GM10248 (cell line): ENCODE measurements at regions not wholly inside any gene's neighbourhood (a gene's known extent, or its start where the extent isn't known, plus 50 kb on each side); places are given as distances from the start of the nearest gene placed in this dataset.

Experiments used
- CTCF ChIA-PET: fragments of 300-600 bp; sonication (Branson Sonifier 250); formaldehyde crosslinking; extraction: SDS; loops from one replicate; lab custom pipeline; 2021; ENCODE audit warnings: antibody characterized with exemption; lab: Yijun Ruan, JAX
- POLR2A ChIA-PET: fragments of 350-650 bp; sonication (Branson Sonifier 250); formaldehyde crosslinking; extraction: SDS; loops from one replicate; lab custom pipeline; 2020; ENCODE audit warnings: antibody characterized with exemption; lab: Yijun Ruan, JAX
- DNase-seq: peaks from one replicate; pipeline ENCODE4 v3.0.0; 2012; ENCODE audit errors: extremely low spot score
- TF ChIP-seq, protein P1 (sequence below): IDR thresholded peaks from 2 replicates; pipeline ENCODE4 v1.5.1; 2012; ENCODE audit warnings: mild to moderate bottlenecking, low read depth; ENCODE audit errors: extremely low read depth, missing control alignments, control extremely low read depth

DNA sequence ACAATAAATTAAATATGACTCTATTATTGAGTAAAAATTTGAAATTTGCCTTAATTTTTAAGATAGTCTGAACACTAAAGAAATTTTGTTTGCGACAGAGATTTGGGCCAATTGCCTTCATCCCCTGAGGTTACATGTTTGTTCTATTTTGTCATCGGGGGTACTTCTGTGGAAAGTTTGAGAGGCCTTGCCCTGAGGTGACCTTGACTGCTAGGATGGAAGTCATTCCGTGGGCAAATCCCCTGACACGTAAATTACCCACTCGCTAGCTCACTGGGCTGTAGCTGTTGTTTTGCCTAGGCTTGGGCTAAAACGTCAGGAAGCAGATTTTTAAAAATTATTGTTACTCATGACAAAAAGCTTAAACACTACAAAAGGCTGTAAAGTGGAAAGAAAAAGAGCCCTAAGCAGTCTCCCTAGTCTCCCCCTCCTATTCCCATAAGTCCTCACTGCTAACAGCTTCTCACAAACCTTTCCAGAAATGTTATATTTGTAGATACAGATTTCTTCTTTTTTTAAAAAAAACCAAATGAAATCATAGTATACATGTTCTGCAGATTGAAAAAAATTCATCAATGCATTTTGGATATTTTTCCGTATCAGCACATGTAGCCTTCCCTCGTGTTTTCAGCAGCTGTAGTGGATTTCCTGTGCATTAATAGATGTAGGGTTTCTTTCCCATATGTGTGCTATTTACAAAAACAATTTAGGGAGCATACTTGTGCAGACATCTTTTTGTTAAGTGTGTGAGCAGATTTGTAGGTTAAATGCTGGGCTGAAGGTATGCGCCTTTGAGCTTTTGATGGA, 142.7 kb downstream of the MRPS6 start:
- TF ChIP-seq, protein P1, sequence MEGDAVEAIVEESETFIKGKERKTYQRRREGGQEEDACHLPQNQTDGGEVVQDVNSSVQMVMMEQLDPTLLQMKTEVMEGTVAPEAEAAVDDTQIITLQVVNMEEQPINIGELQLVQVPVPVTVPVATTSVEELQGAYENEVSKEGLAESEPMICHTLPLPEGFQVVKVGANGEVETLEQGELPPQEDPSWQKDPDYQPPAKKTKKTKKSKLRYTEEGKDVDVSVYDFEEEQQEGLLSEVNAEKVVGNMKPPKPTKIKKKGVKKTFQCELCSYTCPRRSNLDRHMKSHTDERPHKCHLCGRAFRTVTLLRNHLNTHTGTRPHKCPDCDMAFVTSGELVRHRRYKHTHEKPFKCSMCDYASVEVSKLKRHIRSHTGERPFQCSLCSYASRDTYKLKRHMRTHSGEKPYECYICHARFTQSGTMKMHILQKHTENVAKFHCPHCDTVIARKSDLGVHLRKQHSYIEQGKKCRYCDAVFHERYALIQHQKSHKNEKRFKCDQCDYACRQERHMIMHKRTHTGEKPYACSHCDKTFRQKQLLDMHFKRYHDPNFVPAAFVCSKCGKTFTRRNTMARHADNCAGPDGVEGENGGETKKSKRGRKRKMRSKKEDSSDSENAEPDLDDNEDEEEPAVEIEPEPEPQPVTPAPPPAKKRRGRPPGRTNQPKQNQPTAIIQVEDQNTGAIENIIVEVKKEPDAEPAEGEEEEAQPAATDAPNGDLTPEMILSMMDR = no peak
- no peak for DNase-seq
- POLR2A ChIA-PET = no interaction called here
- CTCF ChIA-PET = no interaction called here

- CTCF ChIA-PET = no interaction called here
- POLR2A ChIA-PET = no interaction called here
- TF ChIP-seq, protein P1 = no peak
Measured at GRCh38 chr21:34216718-34217032, 143.3 kb downstream of the MRPS6 start.

GRCh38 chr21:34217263-34217662, 143.9 kb downstream of the MRPS6 start:
- POLR2A ChIA-PET = no interaction called here
- no peak for DNase-seq
- TF ChIP-seq, protein P1 = no peak
- CTCF ChIA-PET = no interaction called here

More at GRCh38 chr21:34216718-34217032, 143.3 kb downstream of the MRPS6 start:
- no peak for DNase-seq

- DNase-seq = no peak
- POLR2A ChIA-PET = no interaction called here
- CTCF ChIA-PET = interaction anchor here (1.0 to 1.3 kb wide), 2 partner anchors 10 to 295 kb away, joined by 3 to 4 read pairs; no protein-coding TSS in a partner anchor
- TF ChIP-seq, protein P1 = no peak
Measured at GRCh38 chr21:34219334-34220060, 144.3 kb upstream of the KCNE2 start.

DNA sequence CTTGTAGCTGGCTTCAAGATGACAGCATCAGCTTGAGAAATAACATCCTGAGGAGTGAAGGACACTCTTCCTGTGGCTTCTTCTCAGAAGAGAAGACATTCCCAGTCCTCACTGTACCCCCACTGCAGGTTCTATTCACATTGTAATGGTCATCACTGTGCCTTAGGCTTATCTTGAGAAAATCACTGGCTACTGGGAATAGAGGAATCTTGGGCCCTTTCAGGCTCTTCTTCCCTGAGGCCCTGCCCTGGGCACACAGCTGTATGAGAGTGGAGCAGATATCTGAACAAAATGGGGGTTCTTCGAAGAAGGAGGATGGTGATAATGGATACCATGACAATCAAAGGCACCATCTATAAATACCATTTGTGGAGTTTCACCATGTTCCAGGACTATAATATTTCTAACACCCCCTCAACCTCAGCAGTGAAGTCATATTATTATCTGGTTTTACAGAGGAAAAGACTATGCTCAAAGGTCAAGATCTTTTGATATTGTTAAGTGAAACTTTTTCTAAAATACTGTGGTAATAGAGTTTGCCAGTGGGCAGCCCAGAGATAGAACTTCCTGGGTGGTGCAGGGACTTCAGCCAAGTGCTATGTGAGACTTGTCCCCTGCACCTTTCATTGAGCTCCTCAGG, 143.1 kb upstream of the KCNE2 start:
- CTCF ChIA-PET = interaction anchor here (1.0 to 1.3 kb wide), 2 partner anchors 9 to 296 kb away, joined by 3 to 4 read pairs; no protein-coding TSS in a partner anchor
- DNase-seq = no peak
- TF ChIP-seq, protein P1 = no peak
- POLR2A ChIA-PET = no interaction called here

- CTCF ChIA-PET = interaction anchor here (0.8 to 1.0 kb wide), 2 partner anchors 37 to 297 kb away, joined by 3 read pairs; no protein-coding TSS in a partner anchor
- TF ChIP-seq, protein P1 = no peak
- POLR2A ChIA-PET = no interaction called here
- DNase-seq = no peak
Measured at GRCh38 chr21:34221331-34222030, 142.3 kb upstream of the KCNE2 start.
